K562 (cell line): ENCODE measurements at regions not wholly inside any gene's neighbourhood (a gene's known extent, or its start where the extent isn't known, plus 50 kb on each side); places are given as distances from the start of the nearest gene placed in this dataset.

Source experiments
- ATAC-seq: fragments of 200-7000 bp; cut with Tn5 transposase; 3 replicates; pipeline ENCODE4 v1.9.1; 2020; ENCODE audit warnings: moderate library complexity
- BruUV-seq: library from RNA; stranded (reverse); fragments of 400-500 nt; replicated peaks from 2 replicates; lab custom pipeline; 2021; lab: Mats Ljungman, UMichigan
- CTCF ChIA-PET: fragments of 300-600 bp; formaldehyde crosslinking; extraction: SDS; loops from one replicate; lab custom pipeline; 2021; ENCODE audit warnings: low intra/inter-chr PET ratio; lab: Yijun Ruan, JAX
- POLR2A ChIA-PET: fragments of 300-600, 350-650 bp; sonication (Branson Sonifier 250); formaldehyde crosslinking; extraction: SDS; loops from one replicate; lab custom pipeline; 2021; ENCODE audit warnings: antibody characterized with exemption, inconsistent platforms; lab: Yijun Ruan, JAX
- DNase-seq, 4 experiments: peaks; one replicate each; pipeline versions ENCODE4 v3.0.0 to v3.0.0-alpha.2; 2011 to 2018; ENCODE audit warnings: low spot score in 3 of 4, mixed read lengths in 3 of 4; ENCODE audit errors: extremely low read depth in 1 of 4
- FAIRE-seq: peaks from 2 replicates; lab custom pipeline; 2011; peaks lifted over from hg19 to GRCh38; lab: Jason Lieb, UNC
- H2AFZ ChIP-seq: 2 replicates; pipeline ENCODE4 v1.6.0; 2011; ENCODE audit warnings: low read depth, low read length, control low read depth, inconsistent platforms
- H3K27ac ChIP-seq: fragments of 200-600 bp; 3 replicates; pipeline ENCODE4 v1.8.0; 2011; ENCODE audit warnings: low read depth, mild to moderate bottlenecking, control low read depth, inconsistent platforms, low read length, moderate library complexity, mixed read lengths; ENCODE audit errors: extremely low read depth
- H3K27me3 ChIP-seq, 2 experiments: fragments of 300-600 bp in 1 of 2; 2 replicates in 1 of 2; 3 replicates in 1 of 2; pipeline versions ENCODE4 v1.6.0 to v1.8.0; 2011; ENCODE audit warnings: inconsistent platforms in 2 of 2, low read length in 2 of 2, mild to moderate bottlenecking in 1 of 2, mixed read lengths in 1 of 2, moderate library complexity in 1 of 2; ENCODE audit not compliant: control insufficient read depth in 2 of 2, insufficient read depth in 2 of 2
- H3K36me3 ChIP-seq: fragments of 300-600 bp; 3 replicates; pipeline ENCODE4 v1.8.0; 2011; ENCODE audit warnings: mild to moderate bottlenecking, low read length, inconsistent platforms; ENCODE audit not compliant: control insufficient read depth, insufficient read depth
- H3K4me1 ChIP-seq, 2 experiments: fragments of 200-600 bp in 1 of 2; replicated peaks in 1 of 2; 2 replicates in 1 of 2; 3 replicates in 1 of 2; pipeline versions ENCODE4 v1.5.1 to v1.8.0; 2011; ENCODE audit warnings: inconsistent platforms in 2 of 2, low read length in 2 of 2, mild to moderate bottlenecking in 1 of 2, mixed read lengths in 1 of 2, moderate library complexity in 1 of 2; ENCODE audit not compliant: control insufficient read depth in 2 of 2, insufficient read depth in 2 of 2
- H3K4me2 ChIP-seq: 2 replicates; pipeline ENCODE4 v1.6.1; 2011; ENCODE audit warnings: low read length, control low read depth, inconsistent platforms, mixed read lengths; ENCODE audit not compliant: insufficient read depth
- H3K4me3 ChIP-seq: fragments of 200-600 bp; sonication (generic), shearing (Covaris generic); 2 replicates; pipeline ENCODE4 v1.5.1; 2016; ENCODE audit warnings: control low read depth, inconsistent platforms
- H3K79me2 ChIP-seq: fragments of 200-600 bp; 3 replicates; pipeline ENCODE4 v1.8.0; 2011; ENCODE audit warnings: low read length, inconsistent platforms; ENCODE audit not compliant: control insufficient read depth, insufficient read depth
- H3K9ac ChIP-seq, 2 experiments: 2 replicates each; pipeline versions ENCODE4 v1.6.0 to v1.6.1; 2011; ENCODE audit warnings: low read depth in 2 of 2, low read length in 2 of 2, control low read depth in 1 of 2, inconsistent platforms in 1 of 2, mild to moderate bottlenecking in 1 of 2, mixed read lengths in 1 of 2; ENCODE audit not compliant: insufficient read depth in 1 of 2
- H3K9me1 ChIP-seq: one replicate; pipeline ENCODE4 v1.6.0; 2011; ENCODE audit warnings: inconsistent platforms, mild to moderate bottlenecking, low read length, moderate library complexity; ENCODE audit not compliant: control insufficient read depth, insufficient read depth
- H3K9me3 ChIP-seq: replicated peaks from 2 replicates; pipeline ENCODE4 v1.5.1; 2011; ENCODE audit warnings: low read depth, low read length, inconsistent platforms; ENCODE audit not compliant: control insufficient read depth, insufficient read depth
- H4K20me1 ChIP-seq: replicated peaks from 2 replicates; pipeline ENCODE4 v1.6.1; 2011; ENCODE audit warnings: low read length, inconsistent platforms, mixed read lengths; ENCODE audit not compliant: control insufficient read depth, insufficient read depth
- ARID1B ChIP-seq: fragments of 450-650 bp; IDR thresholded peaks from 2 replicates; pipeline ENCODE4 v1.6.1; 2016; ENCODE audit warnings: antibody characterized with exemption, mild to moderate bottlenecking, inconsistent platforms
- CBX1 ChIP-seq: sonication (generic); IDR thresholded peaks from 2 replicates; pipeline ENCODE4 v1.6.1; 2016; ENCODE audit warnings: antibody characterized with exemption, low read depth, mild to moderate bottlenecking
- CUX1 ChIP-seq: fragments of 200-800 bp; sonication (Bioruptor generic); IDR thresholded peaks from 2 replicates; pipeline ENCODE4 v1.6.1; 2016; ENCODE audit warnings: missing genetic modification characterization, missing compliant biosample characterization
- ELF1 ChIP-seq: fragments of 200-800 bp; sonication (Bioruptor generic); IDR thresholded peaks from 2 replicates; pipeline ENCODE4 v1.6.1; 2016; ENCODE audit warnings: missing genetic modification characterization, missing compliant biosample characterization
- GTF3C2 ChIP-seq: IDR thresholded peaks from 3 replicates; pipeline ENCODE4 v1.6.1; 2011; ENCODE audit warnings: borderline replicate concordance, mild to moderate bottlenecking, moderate library complexity; ENCODE audit not compliant: insufficient read length; ENCODE audit errors: extremely low read depth
- ILK ChIP-seq: fragments of 450-650 bp; IDR thresholded peaks from 2 replicates; pipeline ENCODE4 v1.6.1; 2016; ENCODE audit warnings: missing genetic modification characterization, low read depth, mild to moderate bottlenecking, missing compliant biosample characterization, moderate library complexity, borderline replicate concordance
- KAT7 ChIP-seq: sonication (generic); formaldehyde crosslinking; IDR thresholded peaks from 2 replicates; pipeline ENCODE4 v1.8.0; 2022; ENCODE audit warnings: missing genetic modification reagents, mild to moderate bottlenecking, borderline replicate concordance
- KDM5B ChIP-seq: fragments of 200-600 bp; sonication (generic); IDR thresholded peaks from 2 replicates; pipeline ENCODE4 v1.6.1; 2012; ENCODE audit warnings: low read depth, mild to moderate bottlenecking, moderate library complexity, low read length, control low read depth, inconsistent platforms; ENCODE audit not compliant: insufficient replicate concordance
- TEAD4 ChIP-seq, 2 experiments: sonication (generic) in 1 of 2; formaldehyde crosslinking in 1 of 2; IDR thresholded peaks; 2 replicates each; pipeline versions ENCODE4 v1.6.1 to v1.8.0; 2012 to 2022; ENCODE audit warnings: borderline replicate concordance in 1 of 2, inconsistent platforms in 1 of 2, low read length in 1 of 2, mild to moderate bottlenecking in 1 of 2, missing genetic modification reagents in 1 of 2
- ZNF354B ChIP-seq: fragments of 250-450 bp; sonication (Bioruptor Pico); IDR thresholded peaks from 2 replicates; pipeline ENCODE4 v1.4.0; 2020
- WGBS: fragments of 100-300 bp; shearing (Covaris generic); methylation state at CpG from one replicate; pipeline ENCODE4 v1.1.6; 2016; ENCODE audit warnings: low coverage, mixed read lengths; ENCODE audit not compliant: insufficient coverage; ENCODE audit errors: missing lambda C conversion rate; 5-methylcytosine and 5-hydroxymethylcytosine counted together
- in situ Hi-C: fragments of 300-500 bp; cut with MboI; formaldehyde crosslinking; loops from 4 replicates; pipeline ENCODE4 v1.15.0; 2018; ENCODE audit warnings: inconsistent platforms, mixed read lengths
- intact Hi-C: fragments of 100-400 bp; cut with micrococcal nuclease; formaldehyde crosslinking; loops from 2 replicates; pipeline ENCODE4 v1.14.2; 2022

- no peak for TF ChIP-seq CUX1 (CRISPR knock-in tag)
These were observed 139.9 kb upstream of the ZIC3 start (continued) for GRCh38 chrX:137425986-137426385.

- no peak for ATAC-seq
- Histone ChIP-seq H3K36me3 (no peaks in the 10 kb centered on the region), H3K9ac (no peak overlapping the region), H4K20me1 (no peaks in the 10 kb centered on the region), H3K4me1 (peaks cover 0 to 10% of the 10 kb centered on the region in 2 experiments; a peak in 2 of 5 replicates), H3K79me2 (no peaks in the 10 kb centered on the region), H2AFZ (no peak overlapping the region), H3K9me1 (no peaks in the 10 kb centered on the region), H3K4me2 (no peak overlapping the region), H3K9me3 (no peaks in the 10 kb centered on the region), H3K27me3 (peaks cover 8 to 31% of the 10 kb centered on the region in 2 experiments; a peak in 4 of 5 replicates), H3K27ac (no peak overlapping the region), H3K4me3 (no peak overlapping the region)
- no peak for FAIRE-seq
- WGBS: 2% methylated on average over 19 of the region's 25 CpGs
- BruUV-seq: no TSS peak
- ChIA-PET CTCF (no interaction called here), POLR2A (interaction anchor here (0.6 kb wide), 1 partner anchor 17 kb away, joined by 3 read pairs; no protein-coding TSS in a partner anchor)
- intact Hi-C loops: no loop called here
- in situ Hi-C loops: no loop called here
- no peak for DNase-seq
- TF ChIP-seq ELF1: no peak
- TF ChIP-seq TEAD4 (IDR thresholded peaks at IDR 0.05; ENCODE audit: low read length): no peak
- no peak for TF ChIP-seq TEAD4 (CRISPR knock-in tag; IDR thresholded peaks at IDR 0.05; ENCODE audit: borderline replicate concordance)
- no peak for TF ChIP-seq KDM5B
- TF ChIP-seq ZNF354B: no peak
- no peak for TF ChIP-seq ILK (tag)
- no peak for TF ChIP-seq KAT7 (CRISPR knock-in tag)
- no peak for TF ChIP-seq GTF3C2
- TF ChIP-seq CBX1: no peak
- TF ChIP-seq ARID1B: no peak
These were observed 140.5 kb upstream of the ZIC3 start for GRCh38 chrX:137425273-137425902.
